ENCODE measurements at regions not wholly inside any gene's neighbourhood (a gene's known extent, or its start where the extent isn't known, plus 50 kb on each side); places are given as distances from the start of the nearest gene placed in this dataset.

DNA sequence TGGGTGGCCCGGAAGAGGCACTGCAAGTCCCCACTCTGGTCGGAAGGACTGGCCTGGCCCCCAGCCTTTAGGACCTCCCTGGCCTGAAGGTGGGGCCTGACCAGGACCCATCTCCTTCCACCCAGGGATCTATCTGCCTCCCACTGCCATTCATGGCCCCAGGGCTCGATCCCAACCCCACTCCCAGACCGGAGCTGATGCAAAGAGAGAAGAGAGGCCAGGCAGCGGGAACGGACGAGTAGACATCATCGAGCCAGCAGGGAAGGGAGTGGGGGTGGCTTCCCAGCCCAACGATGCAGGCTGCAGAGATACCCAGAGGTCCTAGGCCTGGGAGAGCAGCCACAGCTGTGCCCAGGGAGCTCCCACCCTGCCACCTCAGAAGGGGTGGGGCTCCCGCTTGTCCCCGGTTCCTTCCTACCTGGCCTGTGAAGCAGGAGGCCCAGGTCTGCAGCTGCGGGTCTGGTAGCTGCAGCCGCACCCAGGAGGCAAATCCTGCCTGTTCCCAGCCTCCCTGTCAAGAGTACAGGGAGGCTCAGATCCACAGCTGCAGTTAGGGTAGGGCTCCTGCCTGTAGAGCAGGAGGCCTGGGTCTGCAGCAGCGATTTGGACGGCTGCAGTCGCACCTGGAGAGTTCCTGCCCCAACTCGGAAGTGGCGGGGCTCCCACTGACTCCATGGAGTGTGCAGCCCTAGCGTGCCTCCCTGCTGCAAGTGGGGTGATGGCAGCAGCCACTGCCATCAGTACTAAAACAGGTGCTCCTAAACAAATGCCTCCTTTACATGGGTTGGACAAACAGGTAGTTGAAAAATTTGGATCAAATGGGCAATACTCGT, 1151.0 kb upstream of the PHF14 start:
- no peak for ATAC-seq (ENCODE audit: insufficient read depth, low read depth)
- Histone ChIP-seq H3K4me3 (ENCODE audit: low read depth in 1 of 2, low read length in 2 of 2) (no peak overlapping the region), H3K27ac (ENCODE audit: low read length) (no peak overlapping the region), H3K4me2 (ENCODE audit: insufficient read depth, low read length) (no peak overlapping the region), H3K9me3 (ENCODE audit: insufficient read depth, low read length, severe bottlenecking) (no peaks in the 10 kb centered on the region), H3K9ac (ENCODE audit: low read depth, low read length) (no peak overlapping the region), H4K20me1 (ENCODE audit: insufficient read depth, low read length) (no peaks in the 10 kb centered on the region), H2AFZ (ENCODE audit: low read depth, low read length) (no peak overlapping the region), H3K27me3 (ENCODE audit: insufficient read depth, low read length, poor library complexity) (no peaks in the 10 kb centered on the region), H3K36me3 (ENCODE audit: insufficient read depth, low read length) (no peaks in the 10 kb centered on the region), H3K4me1 (ENCODE audit: insufficient read depth, low read length) (no peaks in the 10 kb centered on the region), H3K79me2 (ENCODE audit: insufficient read depth, low read length) (no peaks in the 10 kb centered on the region)
- no peak for DNase-seq
- TF ChIP-seq EZH2 (IDR thresholded peaks at IDR 0.05; ENCODE audit: borderline replicate concordance, low read depth, low read length, severe bottlenecking): no peak
- TF ChIP-seq, protein P1, sequence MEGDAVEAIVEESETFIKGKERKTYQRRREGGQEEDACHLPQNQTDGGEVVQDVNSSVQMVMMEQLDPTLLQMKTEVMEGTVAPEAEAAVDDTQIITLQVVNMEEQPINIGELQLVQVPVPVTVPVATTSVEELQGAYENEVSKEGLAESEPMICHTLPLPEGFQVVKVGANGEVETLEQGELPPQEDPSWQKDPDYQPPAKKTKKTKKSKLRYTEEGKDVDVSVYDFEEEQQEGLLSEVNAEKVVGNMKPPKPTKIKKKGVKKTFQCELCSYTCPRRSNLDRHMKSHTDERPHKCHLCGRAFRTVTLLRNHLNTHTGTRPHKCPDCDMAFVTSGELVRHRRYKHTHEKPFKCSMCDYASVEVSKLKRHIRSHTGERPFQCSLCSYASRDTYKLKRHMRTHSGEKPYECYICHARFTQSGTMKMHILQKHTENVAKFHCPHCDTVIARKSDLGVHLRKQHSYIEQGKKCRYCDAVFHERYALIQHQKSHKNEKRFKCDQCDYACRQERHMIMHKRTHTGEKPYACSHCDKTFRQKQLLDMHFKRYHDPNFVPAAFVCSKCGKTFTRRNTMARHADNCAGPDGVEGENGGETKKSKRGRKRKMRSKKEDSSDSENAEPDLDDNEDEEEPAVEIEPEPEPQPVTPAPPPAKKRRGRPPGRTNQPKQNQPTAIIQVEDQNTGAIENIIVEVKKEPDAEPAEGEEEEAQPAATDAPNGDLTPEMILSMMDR (IDR thresholded peaks at IDR 0.05; ENCODE audit: borderline replicate concordance, extremely low read depth, low read length, poor library complexity, severe bottlenecking): no peak

DNA sequence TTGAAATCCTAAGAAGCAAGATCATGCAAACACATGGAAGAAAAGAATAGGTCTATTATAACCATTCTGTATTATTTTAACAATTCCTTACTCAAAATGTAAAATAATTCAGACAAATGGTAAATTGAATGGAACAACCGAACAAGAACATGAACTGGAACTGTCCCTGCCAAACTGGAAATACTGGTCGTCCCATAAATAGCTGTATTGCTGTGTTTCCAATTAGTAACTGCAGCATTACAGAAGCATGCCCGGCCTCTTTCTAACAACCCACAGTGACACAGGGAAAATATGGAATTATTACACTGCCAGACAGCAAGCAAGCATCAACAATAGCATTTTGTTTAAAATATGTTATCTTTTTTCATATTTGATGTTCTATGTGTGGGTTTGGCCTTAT, 1138.5 kb upstream of the PHF14 start:
- H4K20me1 ChIP-seq (ENCODE audit: insufficient read depth, low read length): no peaks in the 10 kb centered on the region
- H3K79me2 ChIP-seq (ENCODE audit: insufficient read depth, low read length): no peaks in the 10 kb centered on the region
- H3K27me3 ChIP-seq (ENCODE audit: insufficient read depth, low read length, poor library complexity): no peaks in the 10 kb centered on the region
- no peaks in the 10 kb centered on the region for H3K4me1 ChIP-seq (ENCODE audit: insufficient read depth, low read length)
- no peak overlapping the region for H3K9ac ChIP-seq (ENCODE audit: low read depth, low read length)
- H3K4me2 ChIP-seq (ENCODE audit: insufficient read depth, low read length): no peak overlapping the region
- TF ChIP-seq, protein P1 (IDR thresholded peaks at IDR 0.05; ENCODE audit: borderline replicate concordance, extremely low read depth, low read length, poor library complexity, severe bottlenecking): no peak
- TF ChIP-seq EZH2 (IDR thresholded peaks at IDR 0.05; ENCODE audit: borderline replicate concordance, low read depth, low read length, severe bottlenecking): no peak
- H3K36me3 ChIP-seq (ENCODE audit: insufficient read depth, low read length): no peaks in the 10 kb centered on the region
- no peak for DNase-seq
- no peak overlapping the region for H3K27ac ChIP-seq (ENCODE audit: low read length)
- ATAC-seq (ENCODE audit: insufficient read depth, low read depth): no peak
- H3K9me3 ChIP-seq (ENCODE audit: insufficient read depth, low read length, severe bottlenecking): no peaks in the 10 kb centered on the region
- H2AFZ ChIP-seq (ENCODE audit: low read depth, low read length): no peak overlapping the region
- no peak overlapping the region for H3K4me3 ChIP-seq (ENCODE audit: low read depth in 1 of 2, low read length in 2 of 2)

DNA sequence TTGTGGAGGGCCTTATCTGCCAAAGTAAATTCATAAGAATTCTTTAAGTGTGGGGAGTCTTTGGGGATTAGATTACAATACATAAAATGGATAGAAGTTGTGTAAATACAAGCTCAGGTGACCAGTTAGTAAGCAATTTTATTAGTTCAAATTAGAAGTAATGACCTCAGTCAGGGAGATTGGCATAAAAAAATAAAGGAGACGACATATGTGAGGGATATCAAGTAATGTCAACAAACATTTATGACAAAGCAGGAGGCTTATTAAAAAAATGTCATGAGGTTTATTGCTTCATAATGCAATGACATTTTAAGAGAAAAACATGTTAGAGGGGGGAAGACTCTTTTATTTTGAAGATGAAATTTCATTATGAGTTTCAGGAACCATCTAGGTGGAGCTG, 1137.0 kb upstream of the PHF14 start:
- DNase-seq (no peak), ATAC-seq (ENCODE audit: insufficient read depth, low read depth) (no peak)
- H3K79me2 ChIP-seq (ENCODE audit: insufficient read depth, low read length): no peaks in the 10 kb centered on the region
- H3K9ac ChIP-seq (ENCODE audit: low read depth, low read length): no peak overlapping the region
- H3K4me2 ChIP-seq (ENCODE audit: insufficient read depth, low read length): no peak overlapping the region
- H3K4me1 ChIP-seq (ENCODE audit: insufficient read depth, low read length): no peaks in the 10 kb centered on the region
- H3K27me3 ChIP-seq (ENCODE audit: insufficient read depth, low read length, poor library complexity): no peaks in the 10 kb centered on the region
- no peaks in the 10 kb centered on the region for H3K36me3 ChIP-seq (ENCODE audit: insufficient read depth, low read length)
- TF ChIP-seq EZH2 (IDR thresholded peaks at IDR 0.05; ENCODE audit: borderline replicate concordance, low read depth, low read length, severe bottlenecking): no peak
- TF ChIP-seq, protein P1 (IDR thresholded peaks at IDR 0.05; ENCODE audit: borderline replicate concordance, extremely low read depth, low read length, poor library complexity, severe bottlenecking): no peak
- no peak overlapping the region for H3K27ac ChIP-seq (ENCODE audit: low read length)
- no peaks in the 10 kb centered on the region for H3K9me3 ChIP-seq (ENCODE audit: insufficient read depth, low read length, severe bottlenecking)
- H2AFZ ChIP-seq (ENCODE audit: low read depth, low read length): no peak overlapping the region
- no peak overlapping the region for H3K4me3 ChIP-seq (ENCODE audit: low read depth in 1 of 2, low read length in 2 of 2)
- H4K20me1 ChIP-seq (ENCODE audit: insufficient read depth, low read length): no peaks in the 10 kb centered on the region
